ENCODE measurements at regions not wholly inside any gene's neighbourhood (a gene's known extent, or its start where the extent isn't known, plus 50 kb on each side); places are given as distances from the start of the nearest gene placed in this dataset.
A peak's percentile ranks its signal among the peaks of the same experiment; 100 is the strongest.
"Not testable (repeated sequence)": the region's sequence is repeated elsewhere in the genome, so short reads cannot be mapped to it uniquely, and the experiment has no call there.

- no peak for DNase-seq (ENCODE audit: low read depth in 2 of 3, low spot score in 2 of 3)
These were observed 174.9 kb upstream of the CTSO start for GRCh38 chr4:156128616-156129015.

GRCh38 chr4:156118507-156119220 is 165.0 kb upstream of the CTSO start:
- DNase-seq (ENCODE audit: low read depth in 2 of 3, low spot score in 2 of 3): no peak

GRCh38 chr4:156117743-156118142 is 164.1 kb upstream of the CTSO start:
- no peak for DNase-seq (ENCODE audit: low read depth in 2 of 3, low spot score in 2 of 3)

GRCh38 chr4:156116991-156117390 is 163.3 kb upstream of the CTSO start:
- DNase-seq (ENCODE audit: low read depth in 2 of 3, low spot score in 2 of 3): no peak

- DNase-seq (ENCODE audit: low read depth in 2 of 3, low spot score in 2 of 3): peak in 1 of 3 donors; percentile 22
These were observed 159.6 kb upstream of the CTSO start for GRCh38 chr4:156113138-156113765.

GRCh38 chr4:156111686-156112085 is 158.0 kb upstream of the CTSO start:
- no peak for DNase-seq (ENCODE audit: low read depth in 2 of 3, low spot score in 2 of 3)

- DNase-seq (ENCODE audit: low read depth in 2 of 3, low spot score in 2 of 3): no peak
These were observed 156.6 kb upstream of the CTSO start for GRCh38 chr4:156109943-156110900.

GRCh38 chr4:156109087-156109486 is 155.4 kb upstream of the CTSO start:
- DNase-seq (ENCODE audit: low read depth in 2 of 3, low spot score in 2 of 3): not testable (repeated sequence)

- no peak for DNase-seq (ENCODE audit: low read depth in 2 of 3, low spot score in 2 of 3)
These were observed 149.6 kb upstream of the CTSO start for GRCh38 chr4:156103311-156103710.

GRCh38 chr4:156102411-156102810 is 148.7 kb upstream of the CTSO start:
- no peak for DNase-seq (ENCODE audit: low read depth in 2 of 3, low spot score in 2 of 3)

- DNase-seq (ENCODE audit: low read depth in 2 of 3, low spot score in 2 of 3): no peak
These were observed 147.9 kb upstream of the CTSO start for GRCh38 chr4:156101571-156101970.

- DNase-seq (ENCODE audit: low read depth in 2 of 3, low spot score in 2 of 3): no peak
These were observed 147.0 kb upstream of the CTSO start for GRCh38 chr4:156100651-156101050.

- DNase-seq (ENCODE audit: low read depth in 2 of 3, low spot score in 2 of 3): no peak
These were observed 145.1 kb upstream of the CTSO start for GRCh38 chr4:156098805-156099204.

GRCh38 chr4:156085100-156085499 is 131.4 kb upstream of the CTSO start:
- DNase-seq (ENCODE audit: low read depth in 2 of 3, low spot score in 2 of 3): no peak

GRCh38 chr4:156084373-156084772 is 130.7 kb upstream of the CTSO start:
- no peak for DNase-seq (ENCODE audit: low read depth in 2 of 3, low spot score in 2 of 3)

GRCh38 chr4:156073976-156074375 is 120.3 kb upstream of the CTSO start:
- DNase-seq (ENCODE audit: low read depth in 2 of 3, low spot score in 2 of 3): no peak

GRCh38 chr4:156060661-156061060 is 107.0 kb upstream of the CTSO start:
- no peak for DNase-seq (ENCODE audit: low read depth in 2 of 3, low spot score in 2 of 3)

GRCh38 chr4:156053174-156053573 is 99.5 kb upstream of the CTSO start:
- DNase-seq (ENCODE audit: low read depth in 2 of 3, low spot score in 2 of 3): no peak

GRCh38 chr4:156052116-156052515 is 98.5 kb upstream of the CTSO start:
- no peak for DNase-seq (ENCODE audit: low read depth in 2 of 3, low spot score in 2 of 3)

GRCh38 chr4:156038772-156039171 is 85.1 kb upstream of the CTSO start:
- DNase-seq (ENCODE audit: low read depth in 2 of 3, low spot score in 2 of 3): no peak

GRCh38 chr4:156036496-156036895 is 82.8 kb upstream of the CTSO start:
- DNase-seq (ENCODE audit: low read depth in 2 of 3, low spot score in 2 of 3): no peak
